HEK293T (cell line): ENCODE measurements at regions not wholly inside any gene's neighbourhood (a gene's known extent, or its start where the extent isn't known, plus 50 kb on each side); places are given as distances from the start of the nearest gene placed in this dataset.

Source experiments
- CTCF ChIA-PET: fragments of 350-600 bp; formaldehyde crosslinking; extraction: SDS; loops from one replicate; lab custom pipeline; 2021; ENCODE audit warnings: antibody characterized with exemption, inconsistent platforms; lab: Yijun Ruan, JAX
- POLR2A ChIA-PET: fragments of 350-600 bp; formaldehyde crosslinking; extraction: SDS; loops from one replicate; lab custom pipeline; 2020; ENCODE audit warnings: antibody characterized with exemption, inconsistent platforms; lab: Yijun Ruan, JAX
- DNase-seq: peaks from one replicate; pipeline ENCODE4 v3.0.0; 2012; ENCODE audit warnings: mixed read lengths; ENCODE audit errors: extremely low spot score
- ARNT ChIP-seq: fragments of 450-650 bp; IDR thresholded peaks from 2 replicates; pipeline ENCODE4 v1.6.1; 2017; ENCODE audit warnings: mild to moderate bottlenecking
- BHLHE40 ChIP-seq: fragments of 450-650 bp; IDR thresholded peaks from 2 replicates; pipeline ENCODE4 v1.6.1; 2016; ENCODE audit warnings: mild to moderate bottlenecking, moderate library complexity, borderline replicate concordance
- CTBP1 ChIP-seq: fragments of 450-650 bp; IDR thresholded peaks from 2 replicates; pipeline ENCODE4 v1.6.1; 2016; ENCODE audit warnings: borderline replicate concordance
- ELF4 ChIP-seq: fragments of 450-650 bp; IDR thresholded peaks from 2 replicates; pipeline ENCODE4 v1.6.1; 2017; ENCODE audit warnings: antibody characterized with exemption
- FOXA1 ChIP-seq: fragments of 450-650 bp; IDR thresholded peaks from 2 replicates; pipeline ENCODE4 v1.6.1; 2016; ENCODE audit warnings: mild to moderate bottlenecking
- FOXK2 ChIP-seq: fragments of 450-650 bp; IDR thresholded peaks from 2 replicates; pipeline ENCODE4 v1.6.1; 2016; ENCODE audit warnings: mild to moderate bottlenecking
- FOXM1 ChIP-seq: fragments of 450-650 bp; IDR thresholded peaks from 2 replicates; pipeline ENCODE4 v1.6.1; 2017; ENCODE audit warnings: mild to moderate bottlenecking, borderline replicate concordance
- HDGF ChIP-seq: fragments of 450-650 bp; IDR thresholded peaks from 2 replicates; pipeline ENCODE4 v1.6.1; 2017; ENCODE audit warnings: antibody characterized with exemption, borderline replicate concordance
- L3MBTL2 ChIP-seq: fragments of 450-650 bp; conservative IDR thresholded peaks from 2 replicates; pipeline ENCODE4 v1.6.1; 2016; ENCODE audit warnings: mild to moderate bottlenecking
- LEF1 ChIP-seq: fragments of 450-650 bp; IDR thresholded peaks from 2 replicates; pipeline ENCODE4 v1.6.1; 2017; ENCODE audit warnings: mild to moderate bottlenecking, borderline replicate concordance
- NFRKB ChIP-seq: fragments of 450-650 bp; IDR thresholded peaks from 2 replicates; pipeline ENCODE4 v1.6.1; 2016; ENCODE audit warnings: mild to moderate bottlenecking, moderate library complexity
- PKNOX1 ChIP-seq: fragments of 450-650 bp; IDR thresholded peaks from 2 replicates; pipeline ENCODE4 v1.6.1; 2016
- SP1 ChIP-seq: fragments of 450-650 bp; IDR thresholded peaks from 2 replicates; pipeline ENCODE4 v1.6.1; 2017
- SUZ12 ChIP-seq: fragments of 450-650 bp; IDR thresholded peaks from 2 replicates; pipeline ENCODE4 v1.6.1; 2016; ENCODE audit warnings: mild to moderate bottlenecking
- TARDBP ChIP-seq: fragments of 450-650 bp; IDR thresholded peaks from 2 replicates; pipeline ENCODE4 v1.6.1; 2016
- ZNF384 ChIP-seq: fragments of 450-650 bp; IDR thresholded peaks from 2 replicates; pipeline ENCODE4 v1.6.1; 2016

GRCh38 chr5:144684899-144685298, 514.2 kb downstream of the KCTD16 start:
- CTCF ChIA-PET = no interaction called here
- DNase-seq = no peak
- POLR2A ChIA-PET = no interaction called here
- no peak for TF ChIP-seq SP1

- CTCF ChIA-PET = no interaction called here
- no peak for DNase-seq
- no peak for TF ChIP-seq NFRKB
- TF ChIP-seq SP1 = no peak
- no peak for TF ChIP-seq ARNT
- TF ChIP-seq ZNF384 = no peak
- no peak for TF ChIP-seq ELF4
- no peak for TF ChIP-seq CTBP1
- no peak for TF ChIP-seq L3MBTL2
- POLR2A ChIA-PET = no interaction called here
Measured at GRCh38 chr5:144680711-144681110, 510.0 kb downstream of the KCTD16 start.

- DNase-seq = no peak
- ChIA-PET POLR2A (no interaction called here), CTCF (no interaction called here)
- no peak for TF ChIP-seq FOXA1
- TF ChIP-seq HDGF = no peak
- no peak for TF ChIP-seq CTBP1
- TF ChIP-seq NFRKB = no peak
- no peak for TF ChIP-seq PKNOX1
- TF ChIP-seq ZNF384 = no peak
- TF ChIP-seq LEF1 = no peak
Measured at GRCh38 chr5:144671066-144671465, 500.4 kb downstream of the KCTD16 start.

- POLR2A ChIA-PET = no interaction called here
Measured at GRCh38 chr5:144659634-144660227, 489.1 kb downstream of the KCTD16 start.

GRCh38 chr5:144644317-144644716, 473.6 kb downstream of the KCTD16 start:
- ChIA-PET CTCF (no interaction called here), POLR2A (no interaction called here)
- DNase-seq = no peak
- TF ChIP-seq SP1 (no peak), ZNF384 (no peak), L3MBTL2 (no peak), ELF4 (no peak), CTBP1 (no peak), NFRKB (no peak), FOXK2 (no peak), HDGF (no peak), PKNOX1 (no peak), SUZ12 (no peak), FOXM1 (no peak), BHLHE40 (no peak), LEF1 (no peak), ARNT (no peak), TARDBP (no peak)

More at GRCh38 chr5:144659634-144660227, 489.1 kb downstream of the KCTD16 start:
- DNase-seq = no peak
- CTCF ChIA-PET = no interaction called here
- TF ChIP-seq FOXM1 (no peak), ZNF384 (no peak), FOXK2 (no peak), ELF4 (no peak), HDGF (no peak), PKNOX1 (no peak), SP1 (no peak), ARNT (no peak), NFRKB (no peak), L3MBTL2 (no peak), CTBP1 (no peak), SUZ12 (no peak), LEF1 (no peak), FOXA1 (no peak), TARDBP (no peak), BHLHE40 (no peak)

GRCh38 chr5:144638787-144639186, 468.1 kb downstream of the KCTD16 start:
- TF ChIP-seq SUZ12 (no peak), ZNF384 (no peak), NFRKB (no peak), HDGF (no peak), SP1 (no peak), ELF4 (no peak), FOXM1 (no peak), PKNOX1 (no peak), CTBP1 (no peak), L3MBTL2 (no peak)
- ChIA-PET POLR2A (no interaction called here), CTCF (no interaction called here)
- DNase-seq = no peak

- TF ChIP-seq HDGF = no peak
- TF ChIP-seq FOXM1 = no peak
- TF ChIP-seq L3MBTL2 = no peak
- TF ChIP-seq ELF4 = no peak
- TF ChIP-seq SP1 = no peak
- TF ChIP-seq BHLHE40 = no peak
- TF ChIP-seq FOXK2 = no peak
- TF ChIP-seq NFRKB = no peak
- no peak for TF ChIP-seq CTBP1
- TF ChIP-seq ARNT = no peak
- TF ChIP-seq SUZ12 = no peak
- no peak for TF ChIP-seq TARDBP
- TF ChIP-seq FOXA1 = no peak
- TF ChIP-seq LEF1 = no peak
- ChIA-PET CTCF (no interaction called here), POLR2A (no interaction called here)
- no peak for DNase-seq
Measured at GRCh38 chr5:144634138-144634537, 463.5 kb downstream of the KCTD16 start.
